GM12878 (cell line): ENCODE measurements at regions not wholly inside any gene's neighbourhood (a gene's known extent, or its start where the extent isn't known, plus 50 kb on each side); places are given as distances from the start of the nearest gene placed in this dataset.

Source experiments
- ATAC-seq: fragments of 200-7000 bp; cut with Tn5 transposase; 3 replicates; pipeline ENCODE4 v1.9.1; 2020; ENCODE audit warnings: mild to moderate bottlenecking, moderate library complexity
- BruUV-seq: library from RNA; stranded (reverse); fragments of 400-500 nt; replicated peaks from 2 replicates; lab custom pipeline; 2021; lab: Mats Ljungman, UMichigan
- CTCF ChIA-PET: fragments of 300-600 bp; sonication (Branson Sonifier 250); formaldehyde crosslinking; extraction: SDS; loops from one replicate; lab custom pipeline; 2021; ENCODE audit warnings: inconsistent platforms; lab: Yijun Ruan, JAX
- POLR2A ChIA-PET: fragments of 350-600 bp; formaldehyde crosslinking; extraction: SDS; loops from one replicate; lab custom pipeline; 2021; ENCODE audit warnings: inconsistent platforms; lab: Charles Lee
- RAD21 ChIA-PET: fragments of 300-600 bp; sonication (Branson Sonifier 250); formaldehyde crosslinking; loops from one replicate; lab custom pipeline; 2023; ENCODE audit warnings: antibody characterized with exemption; ENCODE audit not compliant: unreplicated experiment; lab: Charles Lee
- SMC1A ChIA-PET: fragments of 300-600 bp; sonication (Branson Sonifier 250); formaldehyde crosslinking; loops from one replicate; lab custom pipeline; 2023; ENCODE audit not compliant: unreplicated experiment, uncharacterized antibody; lab: Charles Lee
- DNase-seq: peaks from one replicate; pipeline ENCODE4 v3.0.0-alpha.2; 2011; ENCODE audit warnings: low read depth, low spot score
- FAIRE-seq: peaks from 3 replicates; lab custom pipeline; 2011; peaks lifted over from hg19 to GRCh38; lab: Jason Lieb, UNC
- H2AFZ ChIP-seq: 2 replicates; pipeline ENCODE4 v1.6.0; 2011; ENCODE audit warnings: low read depth, low read length, control low read depth; ENCODE audit not compliant: control insufficient read depth
- H3K27ac ChIP-seq: 2 replicates; pipeline ENCODE4 v1.5.1; 2011; ENCODE audit warnings: control low read depth; ENCODE audit not compliant: control insufficient read depth, insufficient read depth
- H3K27me3 ChIP-seq, 2 experiments: replicated peaks in 1 of 2; 2 replicates each; pipeline versions ENCODE4 v1.6.0 to v1.6.1; 2011; ENCODE audit warnings: low read length in 1 of 2; ENCODE audit not compliant: control insufficient read depth in 2 of 2, insufficient read depth in 2 of 2
- H3K36me3 ChIP-seq, 2 experiments: 2 replicates each; pipeline ENCODE4 v1.5.1; 2011; ENCODE audit warnings: low read length in 1 of 2; ENCODE audit not compliant: control insufficient read depth in 2 of 2, insufficient read depth in 2 of 2
- H3K4me1 ChIP-seq: 2 replicates; pipeline ENCODE4 v1.6.1; 2011; ENCODE audit warnings: mild to moderate bottlenecking, low read length, moderate library complexity, mixed read lengths; ENCODE audit not compliant: control insufficient read depth, insufficient read depth
- H3K4me2 ChIP-seq: 2 replicates; pipeline ENCODE4 v1.6.0; 2011; ENCODE audit warnings: control low read depth; ENCODE audit not compliant: control insufficient read depth, insufficient read depth
- H3K4me3 ChIP-seq: fragments of 200-600 bp; sonication (generic); 2 replicates; pipeline ENCODE4 v1.5.1; 2016
- H3K79me2 ChIP-seq: 2 replicates; pipeline ENCODE4 v1.6.0; 2011; ENCODE audit warnings: low read length; ENCODE audit not compliant: control insufficient read depth, insufficient read depth
- H3K9ac ChIP-seq: 2 replicates; pipeline ENCODE4 v1.8.0; 2011; ENCODE audit warnings: low read length, control low read depth, mixed read lengths; ENCODE audit not compliant: control insufficient read depth, insufficient read depth
- H3K9me3 ChIP-seq: replicated peaks from 3 replicates; pipeline ENCODE4 v1.5.1; 2011; ENCODE audit warnings: mild to moderate bottlenecking, low read length; ENCODE audit not compliant: control insufficient read depth, insufficient read depth
- H4K20me1 ChIP-seq: 2 replicates; pipeline ENCODE4 v1.6.0; 2011; ENCODE audit not compliant: control insufficient read depth, insufficient read depth
- EGR1 ChIP-seq, 2 experiments: IDR thresholded peaks; 1 replicate in 1 of 2; 2 replicates in 1 of 2; pipeline ENCODE4 v1.6.1; 2011 to 2012; ENCODE audit warnings: low read depth in 2 of 2, low read length in 2 of 2, borderline replicate concordance in 1 of 2, mild to moderate bottlenecking in 1 of 2, moderate library complexity in 1 of 2
- GABPA ChIP-seq: IDR thresholded peaks from 2 replicates; pipeline ENCODE4 v1.6.1; 2014; ENCODE audit warnings: antibody characterized with exemption, low read depth, mild to moderate bottlenecking, inconsistent platforms
- KLF5 ChIP-seq: fragments of 450-650 bp; IDR thresholded peaks from 2 replicates; pipeline ENCODE4 v1.6.1; 2014; ENCODE audit warnings: mild to moderate bottlenecking; ENCODE audit not compliant: partially characterized antibody
- NR2F1 ChIP-seq: fragments of 450-650 bp; conservative IDR thresholded peaks from 2 replicates; pipeline ENCODE4 v1.6.1; 2017; ENCODE audit warnings: mild to moderate bottlenecking
- PRDM15 ChIP-seq: fragments of 450-650 bp; formaldehyde crosslinking; IDR thresholded peaks from 2 replicates; pipeline ENCODE4 v1.4.0; 2020; ENCODE audit warnings: mild to moderate bottlenecking, moderate library complexity
- RELB ChIP-seq: fragments of 450-650 bp; IDR thresholded peaks from 2 replicates; pipeline ENCODE4 v1.6.1; 2017; ENCODE audit warnings: low read depth, mild to moderate bottlenecking, moderate library complexity
- SMAD1 ChIP-seq: fragments of 450-650 bp; IDR thresholded peaks from 2 replicates; pipeline ENCODE4 v1.6.1; 2018; ENCODE audit warnings: mild to moderate bottlenecking, low read depth; ENCODE audit not compliant: partially characterized antibody
- SPI1 ChIP-seq: IDR thresholded peaks from 2 replicates; pipeline ENCODE4 v1.6.1; 2011; ENCODE audit warnings: low read depth, mild to moderate bottlenecking, low read length, moderate library complexity, borderline replicate concordance; ENCODE audit not compliant: insufficient read depth
- ZZZ3 ChIP-seq: IDR thresholded peaks from 2 replicates; pipeline ENCODE4 v1.6.1; 2011; ENCODE audit warnings: low read depth; ENCODE audit not compliant: control insufficient read depth, insufficient read length
- WGBS: methylation state at CpG from one replicate; pipeline ENCODE4 v1.1.6; 2016; ENCODE audit warnings: low lambda C conversion rate; ENCODE audit not compliant: insufficient replicate concordance, insufficient coverage; ENCODE audit errors: missing lambda C conversion rate; 5-methylcytosine and 5-hydroxymethylcytosine counted together
- in situ Hi-C: fragments of 300-500 bp; cut with MboI; formaldehyde crosslinking; loops from 9 replicates; pipeline ENCODE4 v1.14.3; 2018; ENCODE audit warnings: mixed read lengths
- intact Hi-C: fragments of 100-400 bp; cut with micrococcal nuclease; formaldehyde crosslinking; loops from one replicate; pipeline ENCODE4 v1.14.2; 2022; ENCODE audit not compliant: unreplicated experiment

- WGBS: 0% methylated on average over 1 of the region's 1 CpG
- FAIRE-seq (no peak), DNase-seq (no peak), ATAC-seq (no peak)
- SMC1A ChIA-PET: no interaction called here
- TF ChIP-seq EGR1 (IDR thresholded peaks at IDR 0.05; ENCODE audit: borderline replicate concordance in 1 of 2, low read depth in 2 of 2, low read length in 2 of 2): no peak
- TF ChIP-seq, all 136 proteins: peak for 0
- Histone ChIP-seq H3K4me2 (no peak overlapping the region), H3K4me1 (no peaks in the 10 kb centered on the region), H3K27ac (no peak overlapping the region), H4K20me1 (no peaks in the 10 kb centered on the region), H3K9me3 (no peaks in the 10 kb centered on the region), H3K9ac (no peak overlapping the region), H3K27me3 (no peaks in the 10 kb centered on the region), H2AFZ (no peak overlapping the region), H3K79me2 (no peaks in the 10 kb centered on the region), H3K36me3 (no peaks in the 10 kb centered on the region), H3K4me3 (no peak overlapping the region)
- POLR2A ChIA-PET: no interaction called here
- CTCF ChIA-PET: no interaction called here
- in situ Hi-C loops (no loop called here), intact Hi-C loops (no loop called here)
- RAD21 ChIA-PET: no interaction called here
- no TSS peak for BruUV-seq
Measured at GRCh38 chr5:10167806-10168205, 81.9 kb downstream of the ATPSCKMT start.

- SMC1A ChIA-PET: no interaction called here
- no peak overlapping the region for H3K4me3 ChIP-seq
- in situ Hi-C loops (no loop called here), intact Hi-C loops (no loop called here)
- H3K79me2 ChIP-seq: no peaks in the 10 kb centered on the region
- ATAC-seq (no peak), DNase-seq (no peak), FAIRE-seq (no peak)
- H3K4me1 ChIP-seq: no peaks in the 10 kb centered on the region
- no peak overlapping the region for H3K9ac ChIP-seq
- no peaks in the 10 kb centered on the region for H3K36me3 ChIP-seq
- no peaks in the 10 kb centered on the region for H3K9me3 ChIP-seq
- CTCF ChIA-PET: no interaction called here
- BruUV-seq: no TSS peak
- POLR2A ChIA-PET: no interaction called here
- no peaks in the 10 kb centered on the region for H4K20me1 ChIP-seq
- H3K27ac ChIP-seq: no peak overlapping the region
- WGBS: 0% methylated on average over 1 of the region's 1 CpG
- RAD21 ChIA-PET: no interaction called here
- no peaks in the 10 kb centered on the region for H3K27me3 ChIP-seq
- H2AFZ ChIP-seq: no peak overlapping the region
- no peak overlapping the region for H3K4me2 ChIP-seq
- TF ChIP-seq PRDM15 (CRISPR knock-in tag): no peak
- TF ChIP-seq RELB: no peak
- no peak for TF ChIP-seq SPI1
- TF ChIP-seq NR2F1: no peak
- no peak for TF ChIP-seq GABPA
- no peak for TF ChIP-seq KLF5
- TF ChIP-seq SMAD1: no peak
- TF ChIP-seq ZZZ3: no peak
Measured at GRCh38 chr5:10166392-10166791, 83.3 kb downstream of the ATPSCKMT start.
